ENCODE measurements at regions not wholly inside any gene's neighbourhood (a gene's known extent, or its start where the extent isn't known, plus 50 kb on each side); places are given as distances from the start of the nearest gene placed in this dataset.

DNA sequence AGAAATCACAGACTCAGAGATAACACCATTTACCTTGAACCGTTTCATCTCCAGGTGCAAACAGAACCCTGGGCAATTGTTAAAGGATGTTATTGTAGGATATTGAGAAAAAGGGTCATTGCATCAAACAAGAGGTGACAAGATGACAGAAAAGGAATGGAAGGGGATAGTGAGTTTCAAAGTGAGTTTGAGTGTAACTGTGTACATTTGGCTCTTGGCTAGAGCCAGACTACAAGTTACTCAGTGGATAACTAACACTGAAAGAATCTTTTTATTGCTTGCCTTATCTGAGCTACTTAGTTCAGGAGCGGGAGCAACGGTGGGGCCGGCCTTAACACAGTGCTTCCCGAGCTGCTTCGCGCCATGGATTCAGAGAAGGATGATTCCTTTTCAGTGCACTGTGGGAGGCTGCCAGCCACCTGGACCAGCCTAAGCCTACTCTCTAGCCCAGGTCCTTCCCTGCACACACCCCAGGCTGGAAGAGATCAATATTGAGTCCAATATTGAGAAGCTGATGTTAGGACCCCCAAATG lies 193.4 kb downstream of the ATPSCKMT start:
- BruUV-seq (replicated peaks), result no TSS peak
- no peak overlapping the region for H2AFZ ChIP-seq (ENCODE audit: low read depth, low read length, poor library complexity, severe bottlenecking)
- no peak overlapping the region for H3K4me3 ChIP-seq (replicated peaks in 1 of 2; ENCODE audit: low read depth in 1 of 2, low read length in 2 of 2)
- H3K9ac ChIP-seq (ENCODE audit: low read length), result no peak overlapping the region
- no peaks in the 10 kb centered on the region for H3K9me2 ChIP-seq (ENCODE audit: insufficient read depth)
- no peaks in the 10 kb centered on the region for H3K79me2 ChIP-seq (ENCODE audit: insufficient read depth, low read length)
- H3K4me1 ChIP-seq (ENCODE audit: control insufficient read depth in 1 of 2, insufficient read depth in 2 of 2, low read length in 2 of 2), result no peaks in the 10 kb centered on the region
- TF ChIP-seq, protein P1, sequence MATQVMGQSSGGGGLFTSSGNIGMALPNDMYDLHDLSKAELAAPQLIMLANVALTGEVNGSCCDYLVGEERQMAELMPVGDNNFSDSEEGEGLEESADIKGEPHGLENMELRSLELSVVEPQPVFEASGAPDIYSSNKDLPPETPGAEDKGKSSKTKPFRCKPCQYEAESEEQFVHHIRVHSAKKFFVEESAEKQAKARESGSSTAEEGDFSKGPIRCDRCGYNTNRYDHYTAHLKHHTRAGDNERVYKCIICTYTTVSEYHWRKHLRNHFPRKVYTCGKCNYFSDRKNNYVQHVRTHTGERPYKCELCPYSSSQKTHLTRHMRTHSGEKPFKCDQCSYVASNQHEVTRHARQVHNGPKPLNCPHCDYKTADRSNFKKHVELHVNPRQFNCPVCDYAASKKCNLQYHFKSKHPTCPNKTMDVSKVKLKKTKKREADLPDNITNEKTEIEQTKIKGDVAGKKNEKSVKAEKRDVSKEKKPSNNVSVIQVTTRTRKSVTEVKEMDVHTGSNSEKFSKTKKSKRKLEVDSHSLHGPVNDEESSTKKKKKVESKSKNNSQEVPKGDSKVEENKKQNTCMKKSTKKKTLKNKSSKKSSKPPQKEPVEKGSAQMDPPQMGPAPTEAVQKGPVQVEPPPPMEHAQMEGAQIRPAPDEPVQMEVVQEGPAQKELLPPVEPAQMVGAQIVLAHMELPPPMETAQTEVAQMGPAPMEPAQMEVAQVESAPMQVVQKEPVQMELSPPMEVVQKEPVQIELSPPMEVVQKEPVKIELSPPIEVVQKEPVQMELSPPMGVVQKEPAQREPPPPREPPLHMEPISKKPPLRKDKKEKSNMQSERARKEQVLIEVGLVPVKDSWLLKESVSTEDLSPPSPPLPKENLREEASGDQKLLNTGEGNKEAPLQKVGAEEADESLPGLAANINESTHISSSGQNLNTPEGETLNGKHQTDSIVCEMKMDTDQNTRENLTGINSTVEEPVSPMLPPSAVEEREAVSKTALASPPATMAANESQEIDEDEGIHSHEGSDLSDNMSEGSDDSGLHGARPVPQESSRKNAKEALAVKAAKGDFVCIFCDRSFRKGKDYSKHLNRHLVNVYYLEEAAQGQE (IDR thresholded peaks at IDR 0.05; ENCODE audit: low read depth), result no peak
- TF ChIP-seq MAX (IDR thresholded peaks at IDR 0.05) (no peak), SRF (IDR thresholded peaks at IDR 0.05; ENCODE audit: low read depth) (no peak), SIN3A (IDR thresholded peaks at IDR 0.05; ENCODE audit: low read depth) (no peak)
- CTCF ChIA-PET, result no interaction called here
- no peak overlapping the region for H3K4me2 ChIP-seq (ENCODE audit: low read length)
- no peak for ATAC-seq
- RAD21 ChIA-PET (ENCODE audit: low non-redundant PET in 1 of 2, low total read pairs in 2 of 2, uncharacterized antibody in 2 of 2, unreplicated experiment in 2 of 2), result no interaction called here
- no peak for DNase-seq (ENCODE audit: low read depth, low spot score)
- H3K27me3 ChIP-seq (ENCODE audit: insufficient read depth, low read length), result 0 out of 2 replicates have a peak, but pooled peaks cover 6% of the 10 kb centered on the region
- POLR2A ChIA-PET, result no interaction called here
- H3K27ac ChIP-seq (ENCODE audit: low read depth, low read length), result no peak overlapping the region
- intact Hi-C loops (cut with micrococcal nuclease), result no loop called here
- H4K20me1 ChIP-seq (ENCODE audit: insufficient read depth), result no peaks in the 10 kb centered on the region
- no peaks in the 10 kb centered on the region for H3K36me3 ChIP-seq (ENCODE audit: control insufficient read depth in 1 of 2, insufficient read depth in 2 of 2, low read length in 2 of 2)
- H3K9me3 ChIP-seq (ENCODE audit: control insufficient read depth in 1 of 2, insufficient read depth in 1 of 2, low read depth in 1 of 2, low read length in 2 of 2), result no peaks in the 10 kb centered on the region

GRCh38 chr5:10049858-10050455 lies 199.7 kb downstream of the ATPSCKMT start:
- H3K27ac ChIP-seq (ENCODE audit: low read depth, low read length), result no peak overlapping the region

More at GRCh38 chr5:10049858-10050455, 199.7 kb downstream of the ATPSCKMT start:
- no peaks in the 10 kb centered on the region for H4K20me1 ChIP-seq (ENCODE audit: insufficient read depth)
- no peak overlapping the region for H2AFZ ChIP-seq (ENCODE audit: low read depth, low read length, poor library complexity, severe bottlenecking)
- H3K4me3 ChIP-seq (replicated peaks in 1 of 2; ENCODE audit: low read depth in 1 of 2, low read length in 2 of 2), result no peak overlapping the region
- DNase-seq (ENCODE audit: low read depth, low spot score) (no peak), ATAC-seq (no peak)
- no peaks in the 10 kb centered on the region for H3K79me2 ChIP-seq (ENCODE audit: insufficient read depth, low read length)
- RAD21 ChIA-PET (ENCODE audit: low non-redundant PET in 1 of 2, low total read pairs in 2 of 2, uncharacterized antibody in 2 of 2, unreplicated experiment in 2 of 2), result no interaction called here
- no peaks in the 10 kb centered on the region for H3K36me3 ChIP-seq (ENCODE audit: control insufficient read depth in 1 of 2, insufficient read depth in 2 of 2, low read length in 2 of 2)
- intact Hi-C loops (cut with micrococcal nuclease), result no loop called here
- TF ChIP-seq JUND (IDR thresholded peaks at IDR 0.05) (no peak), YY1 (IDR thresholded peaks at IDR 0.05; ENCODE audit: extremely low read depth, insufficient replicate concordance, low read depth, low read length) (no peak), SP1 (IDR thresholded peaks at IDR 0.05; ENCODE audit: low read depth) (no peak), SRF (IDR thresholded peaks at IDR 0.05; ENCODE audit: low read depth) (no peak)
- TF ChIP-seq, protein P1 (IDR thresholded peaks at IDR 0.05; ENCODE audit: low read depth), result no peak
- no peaks in the 10 kb centered on the region for H3K4me1 ChIP-seq (ENCODE audit: control insufficient read depth in 1 of 2, insufficient read depth in 2 of 2, low read length in 2 of 2)
- H3K9me3 ChIP-seq (ENCODE audit: control insufficient read depth in 1 of 2, insufficient read depth in 1 of 2, low read depth in 1 of 2, low read length in 2 of 2), result no peaks in the 10 kb centered on the region
- H3K27me3 ChIP-seq (ENCODE audit: insufficient read depth, low read length), result no peaks in the 10 kb centered on the region
- no peak overlapping the region for H3K9ac ChIP-seq (ENCODE audit: low read length)
- H3K4me2 ChIP-seq (ENCODE audit: low read length), result no peak overlapping the region
- CTCF ChIA-PET, result no interaction called here
- POLR2A ChIA-PET, result no interaction called here
- no peaks in the 10 kb centered on the region for H3K9me2 ChIP-seq (ENCODE audit: insufficient read depth)
- BruUV-seq (replicated peaks), result no TSS peak
